KG1 (cell line): ENCODE measurements at regions not wholly inside any gene's neighbourhood (a gene's known extent, or its start where the extent isn't known, plus 50 kb on each side); places are given as distances from the start of the nearest gene placed in this dataset.

Experiments
- DNase-seq: peaks from one replicate; lab custom pipeline; 2025; lab: John Stamatoyannopoulos, UW

GRCh38 chr7:41175435-41175834 is 527.5 kb downstream of the INHBA start:
- no peak for DNase-seq

GRCh38 chr7:41174521-41174920 is 528.4 kb downstream of the INHBA start:
- DNase-seq, result no peak

DNA sequence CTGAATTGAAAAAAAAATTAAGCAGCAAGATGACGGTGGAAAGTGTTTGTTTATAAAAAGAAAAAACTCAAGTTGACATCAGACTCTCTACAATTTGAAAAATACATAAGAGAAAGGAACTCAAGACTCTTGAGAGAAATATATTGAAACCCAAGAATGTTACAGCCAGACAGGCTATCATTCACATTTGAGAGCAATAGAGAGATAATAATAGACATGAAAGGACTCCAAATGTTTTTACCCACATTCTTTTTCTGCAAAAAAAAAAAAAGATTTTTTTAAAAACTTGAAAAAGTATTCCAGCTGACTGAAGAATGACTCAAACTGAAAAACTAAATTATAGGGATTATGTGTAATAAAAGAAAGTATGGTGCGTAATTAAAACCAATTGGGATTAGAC is 532.4 kb downstream of the INHBA start:
- DNase-seq, result no peak

GRCh38 chr7:41169317-41169716 is 533.6 kb downstream of the INHBA start:
- DNase-seq, result no peak

DNA sequence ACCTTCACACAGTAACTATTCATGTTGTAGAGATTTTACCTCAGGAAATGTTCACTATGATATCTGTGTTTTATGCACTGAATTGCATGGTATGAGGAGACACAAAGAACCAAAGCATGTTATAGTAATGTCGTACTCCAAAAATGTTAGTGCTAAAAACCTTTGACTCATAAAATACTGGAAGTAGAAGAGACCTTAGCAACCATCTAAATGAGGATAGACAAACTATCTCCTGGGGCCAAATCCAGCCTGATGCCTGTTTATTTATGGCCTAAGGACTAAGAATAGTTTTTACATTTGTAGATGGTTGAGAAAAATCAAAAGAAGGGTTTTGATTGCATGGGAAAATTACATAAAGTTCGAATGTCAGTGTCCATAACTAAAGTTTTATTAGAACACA is 535.1 kb downstream of the INHBA start:
- DNase-seq, result no peak

- no peak for DNase-seq
Observed at GRCh38 chr7:41164440-41164839, 538.5 kb downstream of the INHBA start.

DNA sequence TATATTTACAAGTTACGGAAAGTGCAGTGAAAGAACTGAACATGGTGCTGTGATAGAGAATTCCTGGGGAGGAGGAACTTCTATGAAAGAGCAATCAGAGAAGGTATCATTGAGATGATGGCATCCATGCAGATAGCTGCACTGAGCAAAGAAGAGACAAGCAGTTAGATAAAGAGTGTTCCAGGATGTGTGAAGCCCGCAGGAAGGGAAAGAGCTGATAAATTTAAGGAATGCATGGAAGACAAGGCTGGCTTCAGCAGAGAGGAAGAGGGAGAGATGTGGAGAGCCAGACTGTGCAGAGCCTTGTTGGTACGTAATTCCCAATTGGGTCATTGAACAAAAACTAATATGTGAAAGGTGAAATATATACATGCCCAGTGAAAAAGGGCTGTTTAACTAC is 538.9 kb downstream of the INHBA start:
- DNase-seq, result no peak

DNA sequence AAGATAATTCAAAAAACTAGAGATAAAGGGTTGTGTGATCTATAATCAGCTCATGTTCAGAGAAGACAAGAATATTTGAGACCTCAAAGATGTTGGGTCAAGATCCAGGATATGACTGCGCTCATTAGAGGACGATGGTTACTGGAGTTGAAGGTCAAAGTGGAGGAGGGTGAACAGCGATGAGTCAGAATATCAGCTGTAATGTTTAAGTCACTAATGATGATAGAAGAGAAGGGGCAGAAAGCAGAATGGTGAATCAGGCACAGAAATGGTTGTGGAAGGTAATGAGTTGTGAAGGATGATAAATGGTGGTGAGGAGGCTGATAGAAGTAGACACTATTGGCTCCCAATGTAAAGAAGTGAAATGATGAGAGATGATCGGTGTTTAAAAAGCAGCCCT is 540.3 kb downstream of the INHBA start:
- no peak for DNase-seq

DNA sequence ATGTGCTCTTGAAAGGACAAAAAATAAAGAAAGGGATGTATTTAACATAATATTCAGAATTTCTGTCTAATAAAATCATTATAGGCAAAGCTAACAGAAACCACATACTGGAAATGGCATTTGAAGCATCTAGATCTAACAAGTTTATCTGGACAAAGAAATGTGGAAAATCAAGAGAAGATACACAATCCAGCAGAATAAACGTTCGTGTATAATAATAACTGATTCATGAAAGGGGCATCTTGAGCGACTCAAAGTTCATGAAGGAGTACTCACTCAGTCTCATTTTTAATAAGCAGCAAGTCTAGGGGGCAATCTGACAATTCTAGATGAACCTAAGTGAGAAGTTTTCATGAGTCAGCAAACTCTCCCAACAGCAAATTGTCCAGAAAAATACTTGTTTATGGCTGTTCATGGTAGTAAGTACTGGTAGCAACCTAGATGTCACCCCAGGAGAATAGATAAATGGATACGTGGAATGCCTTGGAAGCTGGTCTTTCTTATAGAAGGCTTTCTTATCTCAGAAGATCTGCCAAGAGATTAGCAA is 541.8 kb downstream of the INHBA start:
- DNase-seq, result no peak

- no peak for DNase-seq
Observed at GRCh38 chr7:41156268-41156667, 546.6 kb downstream of the INHBA start.

- no peak for DNase-seq
Observed at GRCh38 chr7:41153268-41153667, 549.6 kb downstream of the INHBA start.

DNA sequence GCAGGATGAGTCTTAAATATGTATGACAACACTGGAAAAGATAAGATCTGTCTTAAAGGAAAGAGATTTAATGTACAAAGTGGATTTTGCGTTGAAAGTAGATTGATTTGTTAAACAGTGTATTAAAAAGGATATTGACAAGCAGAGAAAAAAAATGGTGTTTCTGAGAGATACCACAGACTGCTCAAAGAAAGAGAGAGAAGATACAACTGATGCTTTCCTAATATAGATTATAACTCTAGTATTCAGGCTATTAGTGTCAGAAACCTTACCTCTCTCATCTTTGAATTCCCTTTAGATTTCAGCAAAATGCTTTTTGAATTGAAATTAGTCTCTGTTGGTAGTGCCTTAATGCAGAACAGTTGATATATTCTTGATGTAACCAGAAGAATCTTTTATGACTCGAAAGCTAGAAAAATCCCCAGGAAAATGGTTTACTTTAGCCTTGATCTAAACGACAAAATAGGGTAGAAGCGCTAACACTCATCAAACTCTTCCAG is 550.7 kb downstream of the INHBA start:
- DNase-seq, result no peak

- DNase-seq, result no peak
Observed at GRCh38 chr7:41149576-41149975, 553.3 kb downstream of the INHBA start.

DNA sequence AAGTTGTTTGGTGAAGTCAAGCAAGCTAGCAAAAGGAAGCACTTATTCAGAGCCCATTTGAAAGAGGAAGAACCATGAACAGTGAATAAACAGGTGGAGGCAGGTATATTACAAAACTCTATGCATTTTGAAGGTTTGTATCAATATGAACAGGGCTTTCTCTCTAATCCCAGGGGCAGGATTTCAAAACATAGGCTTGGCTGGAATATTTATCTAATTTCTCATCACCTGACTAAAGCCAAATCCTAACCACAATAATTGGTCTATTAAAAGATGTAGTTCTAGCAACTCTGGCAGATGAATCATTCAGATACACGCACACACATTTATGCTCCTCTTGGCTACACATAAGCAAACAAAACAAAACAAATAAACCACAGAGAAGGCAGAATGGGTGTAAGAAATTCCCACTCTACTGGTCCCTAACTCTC is 554.4 kb downstream of the INHBA start:
- no peak for DNase-seq

DNA sequence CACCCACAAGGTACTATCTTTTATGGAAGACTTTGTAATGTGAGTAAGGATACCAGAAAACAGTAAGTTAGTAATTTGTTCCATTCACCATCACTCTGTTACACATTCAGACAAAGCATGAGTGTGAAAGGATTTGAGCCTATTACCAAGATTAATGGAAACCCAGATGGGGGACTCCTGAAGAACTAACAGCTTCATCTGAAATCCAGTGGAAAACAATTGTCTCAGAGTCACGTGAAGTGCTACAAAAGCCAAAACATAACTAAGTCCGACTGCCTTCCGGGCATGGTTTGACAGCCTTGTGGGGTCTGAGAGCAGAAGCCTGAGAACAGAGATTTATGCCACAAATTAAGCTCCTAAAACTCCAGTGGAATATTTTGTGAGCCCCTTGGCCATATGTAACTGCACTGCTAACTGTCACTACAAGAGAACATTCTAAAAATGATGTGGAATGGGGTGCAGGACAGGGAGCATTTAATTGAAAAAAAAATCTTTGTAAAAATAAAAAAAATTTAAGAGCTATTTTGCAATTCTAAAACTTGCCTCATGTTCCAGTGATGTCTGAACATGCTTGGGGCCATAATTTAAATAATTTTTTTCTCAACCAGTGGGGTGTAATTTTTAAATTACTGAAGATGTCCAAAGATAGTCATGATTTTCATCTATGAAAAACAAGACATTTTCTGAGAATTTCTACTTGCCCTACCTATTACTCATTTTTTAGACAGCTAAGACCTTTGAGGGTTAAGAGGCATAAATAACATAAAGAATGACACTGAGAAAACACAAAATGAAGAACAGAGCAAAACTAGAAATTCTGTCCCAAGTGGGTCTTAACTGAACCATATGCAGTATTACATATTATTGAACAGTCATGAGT is 555.0 kb downstream of the INHBA start:
- no peak for DNase-seq

GRCh38 chr7:41146429-41146828 is 556.5 kb downstream of the INHBA start:
- no peak for DNase-seq

GRCh38 chr7:41145656-41146055 is 557.2 kb downstream of the INHBA start:
- no peak for DNase-seq

- no peak for DNase-seq
Observed at GRCh38 chr7:41142904-41143473, 559.9 kb downstream of the INHBA start.

GRCh38 chr7:41139789-41140188 is 563.1 kb downstream of the INHBA start:
- DNase-seq, result no peak

DNA sequence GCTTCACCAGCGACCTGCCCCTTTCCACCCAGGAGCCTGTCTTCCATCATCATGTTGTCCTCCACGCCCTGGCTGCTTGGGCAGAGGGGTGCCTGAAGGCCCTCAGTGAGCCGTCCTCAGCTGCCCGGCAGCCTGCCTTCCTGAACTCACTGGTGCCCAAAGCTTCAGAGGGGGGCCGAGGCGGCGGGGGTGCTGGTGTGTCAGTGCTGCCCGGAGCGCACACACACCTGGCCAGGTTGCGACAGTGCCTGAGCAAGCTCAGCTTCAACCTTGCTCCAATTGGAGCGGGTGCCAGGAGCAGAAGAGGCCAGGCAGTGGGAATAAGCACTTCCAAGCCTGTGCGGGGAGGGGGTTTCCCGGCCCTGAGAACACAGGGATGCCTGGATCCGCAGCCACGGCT is 566.3 kb downstream of the INHBA start:
- DNase-seq, result no peak

DNA sequence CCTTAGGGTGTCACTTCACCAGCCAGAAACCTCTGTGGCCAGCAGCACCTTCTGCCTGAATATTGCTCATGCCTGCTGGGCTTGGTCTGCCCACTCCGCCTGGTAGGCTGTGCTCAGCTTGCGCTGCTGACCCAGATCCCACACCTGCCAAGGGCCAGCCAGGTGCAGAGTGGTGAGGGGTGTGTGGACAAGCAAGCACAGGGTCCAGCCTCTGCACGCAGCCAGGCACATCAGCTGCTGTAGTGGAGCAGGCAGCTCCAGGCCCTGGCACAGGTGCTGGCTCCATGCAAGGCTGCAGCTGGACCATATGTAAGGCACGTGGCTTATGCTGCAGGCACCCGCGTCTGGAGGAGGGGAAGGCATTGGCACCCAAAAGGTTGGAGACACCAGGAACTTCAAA is 567.4 kb downstream of the INHBA start:
- no peak for DNase-seq

GRCh38 chr7:41134300-41135255 is 568.3 kb downstream of the INHBA start:
- DNase-seq, result no peak
